Thyroid gland (tissue), 4 donors: ENCODE measurements at regions not wholly inside any gene's neighbourhood (a gene's known extent, or its start where the extent isn't known, plus 50 kb on each side); places are given as distances from the start of the nearest gene placed in this dataset.

ENCODE experiments used
- DNase-seq, 2 donors: peaks; one replicate each; pipeline ENCODE4 v3.0.0-alpha.2; 2019
- H3K27ac ChIP-seq, 3 donors: fragments of 200-600 bp; sonication (generic); 1 replicate in 2 of 3; 2 replicates in 1 of 3; pipeline ENCODE4 v1.5.1; 2016 to 2019; ENCODE audit warnings: mild to moderate bottlenecking in 1 of 3, moderate library complexity in 1 of 3
- H3K27me3 ChIP-seq: fragments of 200-600 bp; sonication (generic); one replicate; pipeline ENCODE4 v1.5.1; 2019
- H3K36me3 ChIP-seq, 2 donors: fragments of 200-600 bp; sonication (generic); one replicate each; pipeline ENCODE4 v1.5.1; 2016 to 2019
- H3K4me1 ChIP-seq, 2 donors: fragments of 200-600 bp; sonication (generic); one replicate each; pipeline ENCODE4 v1.5.1; 2017 to 2019
- H3K4me3 ChIP-seq, 3 donors: fragments of 200-600 bp; sonication (generic); replicated peaks in 1 of 3; 1 replicate in 2 of 3; 2 replicates in 1 of 3; pipeline ENCODE4 v1.5.1; 2016; ENCODE audit warnings: mild to moderate bottlenecking in 1 of 3
- H3K9me3 ChIP-seq: fragments of 200-600 bp; sonication (generic); one replicate; pipeline ENCODE4 v1.5.1; 2017
- CTCF ChIP-seq, 6 experiments: fragments of 200-600 bp in 3 of 6; fragments of 450-650 bp in 3 of 6; sonication (generic) in 3 of 6; IDR thresholded peaks; one replicate each; pipeline ENCODE4 v1.5.1; 2016 to 2019; ENCODE audit warnings: antibody characterized with exemption in 6 of 6, mild to moderate bottlenecking in 2 of 6, inconsistent platforms in 1 of 6, moderate library complexity in 1 of 6
- POLR2A ChIP-seq, 2 donors: fragments of 450-650 bp; IDR thresholded peaks; one replicate each; pipeline ENCODE4 v1.6.1; 2017; ENCODE audit warnings: antibody characterized with exemption in 2 of 2, mild to moderate bottlenecking in 2 of 2, moderate library complexity in 1 of 2
- WGBS, 2 donors: methylation state at CpG; one replicate each; pipeline ENCODE4 v1.1.5; 2017; 5-methylcytosine and 5-hydroxymethylcytosine counted together
- intact Hi-C: fragments of 100-400 bp; cut with DNase I; formaldehyde crosslinking; loops from one replicate; pipeline ENCODE4 v1.15.1; 2023

- Histone ChIP-seq H3K27ac (no peak overlapping the region), H3K4me1 (no peaks in the 10 kb centered on the region), H3K27me3 (no peaks in the 10 kb centered on the region), H3K36me3 (no peaks in the 10 kb centered on the region), H3K9me3 (no peaks in the 10 kb centered on the region), H3K4me3 (no peak overlapping the region)
- TF ChIP-seq POLR2A (IDR thresholded peaks at IDR 0.05), result no peak
- no peak for TF ChIP-seq CTCF (IDR thresholded peaks at IDR 0.05)
- intact Hi-C loops, result no loop called here
- no peak for DNase-seq
- 74 to 76% methylated on average over 6 of the region's 6 CpGs for WGBS, 2 donors
Observed at GRCh38 chr2:121051311-121051710, 233.7 kb downstream of the TFCP2L1 start.

- 69 to 77% methylated on average over 11 of the region's 11 CpGs for WGBS, 2 donors
- intact Hi-C loops, result no loop called here
Observed at GRCh38 chr2:121052023-121052422, 233.0 kb downstream of the TFCP2L1 start.

GRCh38 chr2:121052521-121052920, 232.5 kb downstream of the TFCP2L1 start:
- intact Hi-C loops, result no loop called here
- Histone ChIP-seq H3K4me3 (no peak overlapping the region), H3K27ac (no peak overlapping the region), H3K36me3 (no peaks in the 10 kb centered on the region), H3K27me3 (no peaks in the 10 kb centered on the region), H3K9me3 (no peaks in the 10 kb centered on the region), H3K4me1 (no peaks in the 10 kb centered on the region)
- 58 to 66% methylated on average over 6 of the region's 6 CpGs for WGBS, 2 donors
- TF ChIP-seq POLR2A (IDR thresholded peaks at IDR 0.05), result no peak
- TF ChIP-seq CTCF (IDR thresholded peaks at IDR 0.05), result no peak
- DNase-seq, result no peak

More at GRCh38 chr2:121052023-121052422, 233.0 kb downstream of the TFCP2L1 start:
- H3K4me1 ChIP-seq, result no peaks in the 10 kb centered on the region
- H3K9me3 ChIP-seq, result no peaks in the 10 kb centered on the region
- no peak overlapping the region for H3K27ac ChIP-seq
- H3K4me3 ChIP-seq, result no peak overlapping the region
- no peaks in the 10 kb centered on the region for H3K27me3 ChIP-seq
- H3K36me3 ChIP-seq, result no peaks in the 10 kb centered on the region
- DNase-seq, result no peak
- TF ChIP-seq POLR2A (IDR thresholded peaks at IDR 0.05), result no peak
- no peak for TF ChIP-seq CTCF (IDR thresholded peaks at IDR 0.05)

- H3K4me3 ChIP-seq, result no peak overlapping the region
- no peaks in the 10 kb centered on the region for H3K4me1 ChIP-seq
- no peaks in the 10 kb centered on the region for H3K27me3 ChIP-seq
- H3K9me3 ChIP-seq, result no peaks in the 10 kb centered on the region
- H3K36me3 ChIP-seq, result no peaks in the 10 kb centered on the region
- 88 to 91% methylated on average over 5 of the region's 5 CpGs for WGBS, 2 donors
- no peak for DNase-seq
- H3K27ac ChIP-seq, result no peak overlapping the region
- intact Hi-C loops, result no loop called here
- no peak for TF ChIP-seq CTCF (IDR thresholded peaks at IDR 0.05)
- no peak for TF ChIP-seq POLR2A (IDR thresholded peaks at IDR 0.05)
Observed at GRCh38 chr2:121055088-121055487, 229.9 kb downstream of the TFCP2L1 start.

- WGBS, 2 donors, result 77 to 82% methylated on average over 4 of the region's 4 CpGs
- H3K36me3 ChIP-seq, result no peaks in the 10 kb centered on the region
- H3K27me3 ChIP-seq, result no peaks in the 10 kb centered on the region
- no peak for DNase-seq
- intact Hi-C loops, result no loop called here
- TF ChIP-seq POLR2A (IDR thresholded peaks at IDR 0.05) (no peak), CTCF (IDR thresholded peaks at IDR 0.05) (no peak)
- no peaks in the 10 kb centered on the region for H3K4me1 ChIP-seq
- H3K27ac ChIP-seq, result no peak overlapping the region
- no peak overlapping the region for H3K4me3 ChIP-seq
- no peaks in the 10 kb centered on the region for H3K9me3 ChIP-seq
Observed at GRCh38 chr2:121055501-121055900, 229.5 kb downstream of the TFCP2L1 start.
